Kidney epithelial cell (primary cell): ENCODE measurements at regions not wholly inside any gene's neighbourhood (a gene's known extent, or its start where the extent isn't known, plus 50 kb on each side); places are given as distances from the start of the nearest gene placed in this dataset.

Experiments used
- DNase-seq: peaks from one replicate; pipeline ENCODE4 v3.0.0-alpha.2; 2010; ENCODE audit warnings: low read depth
- H3K27me3 ChIP-seq: 2 replicates; pipeline ENCODE4 v1.6.0; 2011; ENCODE audit warnings: low read length; ENCODE audit not compliant: control insufficient read depth, insufficient read depth
- H3K36me3 ChIP-seq: 2 replicates; pipeline ENCODE4 v1.5.1; 2011; ENCODE audit warnings: low read length; ENCODE audit not compliant: control insufficient read depth, insufficient read depth
- H3K4me3 ChIP-seq: 2 replicates; pipeline ENCODE4 v1.5.1; 2011; ENCODE audit warnings: low read depth, mild to moderate bottlenecking, control low read depth, low read length
- TF ChIP-seq, protein P1 (sequence below): IDR thresholded peaks from 2 replicates; pipeline ENCODE4 v1.5.1; 2011; ENCODE audit warnings: mild to moderate bottlenecking, moderate library complexity, low read length, control low read depth, inconsistent platforms; ENCODE audit not compliant: insufficient read depth, poor library complexity, severe bottlenecking

DNA sequence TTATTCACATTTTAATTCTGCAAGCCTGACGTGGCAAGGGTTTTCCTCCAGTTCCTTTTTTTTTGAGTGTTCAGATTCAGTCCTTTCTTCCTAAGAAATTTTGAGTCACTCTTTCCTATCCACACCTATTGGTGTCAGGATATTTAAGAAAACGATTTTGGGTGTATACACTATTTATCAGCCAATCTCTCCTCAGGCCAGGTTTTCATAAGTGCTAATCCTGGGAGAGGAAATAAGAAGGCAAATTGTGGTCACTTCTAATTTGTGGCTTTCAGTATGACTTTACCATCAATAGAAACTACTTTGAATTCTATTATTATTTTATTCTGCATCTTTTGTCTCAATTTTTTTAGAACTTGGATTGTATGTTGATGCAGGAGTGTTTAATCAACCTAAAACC, 174.4 kb downstream of the DSEL start:
- TF ChIP-seq, protein P1, sequence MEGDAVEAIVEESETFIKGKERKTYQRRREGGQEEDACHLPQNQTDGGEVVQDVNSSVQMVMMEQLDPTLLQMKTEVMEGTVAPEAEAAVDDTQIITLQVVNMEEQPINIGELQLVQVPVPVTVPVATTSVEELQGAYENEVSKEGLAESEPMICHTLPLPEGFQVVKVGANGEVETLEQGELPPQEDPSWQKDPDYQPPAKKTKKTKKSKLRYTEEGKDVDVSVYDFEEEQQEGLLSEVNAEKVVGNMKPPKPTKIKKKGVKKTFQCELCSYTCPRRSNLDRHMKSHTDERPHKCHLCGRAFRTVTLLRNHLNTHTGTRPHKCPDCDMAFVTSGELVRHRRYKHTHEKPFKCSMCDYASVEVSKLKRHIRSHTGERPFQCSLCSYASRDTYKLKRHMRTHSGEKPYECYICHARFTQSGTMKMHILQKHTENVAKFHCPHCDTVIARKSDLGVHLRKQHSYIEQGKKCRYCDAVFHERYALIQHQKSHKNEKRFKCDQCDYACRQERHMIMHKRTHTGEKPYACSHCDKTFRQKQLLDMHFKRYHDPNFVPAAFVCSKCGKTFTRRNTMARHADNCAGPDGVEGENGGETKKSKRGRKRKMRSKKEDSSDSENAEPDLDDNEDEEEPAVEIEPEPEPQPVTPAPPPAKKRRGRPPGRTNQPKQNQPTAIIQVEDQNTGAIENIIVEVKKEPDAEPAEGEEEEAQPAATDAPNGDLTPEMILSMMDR: no peak
- Histone ChIP-seq H3K36me3 (no peaks in the 10 kb centered on the region), H3K27me3 (no peaks in the 10 kb centered on the region), H3K4me3 (no peak overlapping the region)
- no peak for DNase-seq

DNA sequence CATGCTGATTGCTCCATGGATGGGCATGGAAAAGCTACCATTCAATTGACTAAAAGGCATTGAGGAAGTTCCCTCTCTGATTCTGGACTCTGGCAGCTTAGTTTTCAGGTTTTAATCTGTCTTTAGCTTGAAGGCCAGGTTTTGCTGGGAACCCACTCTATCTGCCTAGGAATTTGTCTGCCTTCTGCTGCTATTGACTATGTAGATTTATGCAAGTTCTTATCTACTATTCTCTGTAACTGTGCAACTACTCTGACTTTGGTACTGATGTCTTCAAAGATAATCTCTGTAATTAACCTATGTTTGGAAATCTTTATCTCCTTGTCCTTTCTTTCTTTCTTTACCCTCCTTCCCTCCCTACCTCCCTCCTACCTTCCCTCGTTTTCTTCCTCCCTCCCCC, 178.8 kb downstream of the DSEL start:
- H3K36me3 ChIP-seq: no peaks in the 10 kb centered on the region
- no peaks in the 10 kb centered on the region for H3K27me3 ChIP-seq
- H3K4me3 ChIP-seq: no peak overlapping the region
- DNase-seq: no peak
- TF ChIP-seq, protein P1: no peak

DNA sequence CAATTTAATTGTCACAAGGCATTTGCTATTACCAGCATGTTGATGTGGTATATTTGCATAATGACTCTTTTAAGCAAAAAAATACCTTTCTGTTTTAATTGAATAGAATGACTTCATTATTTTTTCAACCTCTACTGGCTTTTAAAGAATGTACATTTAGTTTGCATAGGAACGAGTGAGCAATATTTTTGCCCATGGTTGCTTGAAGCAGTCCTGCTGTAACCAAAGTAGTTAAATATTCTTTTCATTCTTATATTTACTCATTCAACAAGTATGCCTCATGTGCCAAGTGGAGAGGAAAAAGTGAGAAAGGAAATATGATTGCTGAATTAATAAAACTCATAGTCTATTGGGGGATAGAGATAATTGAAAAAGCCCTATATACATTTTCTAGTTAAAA, 184.7 kb downstream of the DSEL start:
- DNase-seq: no peak
- H3K36me3 ChIP-seq: no peaks in the 10 kb centered on the region
- H3K27me3 ChIP-seq: no peaks in the 10 kb centered on the region
- H3K4me3 ChIP-seq: no peak overlapping the region
- TF ChIP-seq, protein P1: no peak

DNA sequence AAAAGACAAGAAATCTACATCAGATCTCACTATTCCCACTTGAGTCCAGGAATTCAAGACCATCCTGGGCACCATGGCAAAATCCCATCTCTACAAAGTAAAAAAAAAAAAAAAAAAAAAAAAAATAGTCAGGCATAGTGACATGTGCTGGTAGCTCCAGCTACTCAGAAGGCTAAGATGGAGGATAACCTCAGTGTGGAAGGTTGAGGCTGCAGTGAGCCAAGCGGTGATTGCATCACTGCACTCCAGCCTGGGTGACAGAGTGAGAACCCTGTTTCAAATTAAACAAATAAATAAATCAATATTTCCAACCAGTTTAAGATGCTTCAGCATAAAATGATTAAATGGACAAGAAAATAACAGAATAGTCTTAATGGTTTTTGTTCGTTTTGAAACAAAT, 197.4 kb downstream of the DSEL start:
- Histone ChIP-seq H3K4me3 (no peak overlapping the region), H3K36me3 (no peaks in the 10 kb centered on the region), H3K27me3 (no peaks in the 10 kb centered on the region)
- no peak for DNase-seq
- TF ChIP-seq, protein P1: no peak

DNA sequence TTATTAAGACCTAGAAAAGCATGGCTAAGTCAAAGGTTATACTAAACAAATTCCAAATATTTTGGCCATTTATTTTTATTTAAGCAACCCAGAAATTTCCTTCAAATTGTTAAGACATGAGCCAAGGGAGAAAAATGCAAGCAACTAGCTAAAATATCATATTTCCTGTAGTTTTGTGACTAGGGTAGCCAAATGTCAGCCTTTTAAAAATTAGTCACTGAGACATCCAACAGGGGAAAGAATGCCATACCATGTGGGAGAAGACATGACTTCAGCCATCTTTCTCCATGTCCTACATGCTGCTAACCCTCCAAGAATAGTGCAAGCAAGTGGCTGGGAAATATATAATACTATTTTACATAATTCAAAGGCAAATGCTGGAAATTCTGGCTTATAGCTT, 197.9 kb downstream of the DSEL start:
- Histone ChIP-seq H3K36me3 (no peaks in the 10 kb centered on the region), H3K27me3 (no peaks in the 10 kb centered on the region), H3K4me3 (no peak overlapping the region)
- DNase-seq: no peak
- TF ChIP-seq, protein P1: no peak

DNA sequence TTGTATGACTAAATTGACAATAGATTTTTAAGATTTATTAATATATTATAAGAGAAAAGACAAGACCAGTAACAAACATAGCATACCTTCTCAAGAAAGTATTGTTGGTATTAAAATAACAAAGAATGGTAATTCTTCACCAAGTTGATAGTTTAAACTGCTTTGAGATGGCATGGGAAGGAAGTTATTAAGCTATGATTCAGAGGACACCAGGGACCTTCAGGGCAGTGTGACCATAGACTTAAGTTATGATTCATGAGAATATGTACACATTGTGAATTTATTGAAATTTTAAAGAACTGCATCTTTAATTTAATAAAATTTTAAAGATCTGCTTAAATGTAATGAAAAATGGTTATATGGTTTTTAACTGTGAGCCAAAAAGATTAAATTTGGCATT, 205.7 kb downstream of the DSEL start:
- H3K27me3 ChIP-seq: no peaks in the 10 kb centered on the region
- TF ChIP-seq, protein P1: no peak
- H3K36me3 ChIP-seq: no peaks in the 10 kb centered on the region
- no peak overlapping the region for H3K4me3 ChIP-seq
- no peak for DNase-seq
